ENCODE measurements at regions not wholly inside any gene's neighbourhood (a gene's known extent, or its start where the extent isn't known, plus 50 kb on each side); places are given as distances from the start of the nearest gene placed in this dataset.
"Not testable (repeated sequence)": the region's sequence is repeated elsewhere in the genome, so short reads cannot be mapped to it uniquely, and the experiment has no call there.

- TF ChIP-seq POLR2AphosphoS5, POLR2A (IDR thresholded peaks at IDR 0.05; ENCODE audit: low read depth, low read length): not testable (repeated sequence)
Observed at GRCh38 chr11:71655041-71655440, 72.4 kb upstream of the KRTAP5-11 start.
